GM19397 (cell line): ENCODE measurements at regions not wholly inside any gene's neighbourhood (a gene's known extent, or its start where the extent isn't known, plus 50 kb on each side); places are given as distances from the start of the nearest gene placed in this dataset.
"Not testable (repeated sequence)": the region's sequence is repeated elsewhere in the genome, so short reads cannot be mapped to it uniquely, and the experiment has no call there.

Source experiments
- ATAC-seq: cut with Tn5 transposase; IDR thresholded peaks from one replicate; pipeline ENCODE4 v1.9.1; 2021; ENCODE audit warnings: mild to moderate bottlenecking, moderate library complexity; ENCODE audit not compliant: unreplicated experiment

GRCh38 chr2:53129851-53130250 is 637.8 kb upstream of the CHAC2 start:
- ATAC-seq, result no peak

GRCh38 chr2:53127061-53127650 is 640.4 kb upstream of the CHAC2 start:
- no peak for ATAC-seq

- no peak for ATAC-seq
These were observed 652.6 kb upstream of the CHAC2 start for GRCh38 chr2:53114991-53115390.

- no peak for ATAC-seq
These were observed 653.0 kb upstream of the CHAC2 start for GRCh38 chr2:53114582-53114981.

GRCh38 chr2:53112408-53112807 is 655.2 kb upstream of the CHAC2 start:
- not testable (repeated sequence) for ATAC-seq

GRCh38 chr2:53111406-53111805 is 656.2 kb upstream of the CHAC2 start:
- ATAC-seq, result no peak

GRCh38 chr2:53111004-53111403 is 656.6 kb upstream of the CHAC2 start:
- no peak for ATAC-seq

- no peak for ATAC-seq
These were observed 659.4 kb upstream of the CHAC2 start for GRCh38 chr2:53108246-53108645.

- no peak for ATAC-seq
These were observed 663.3 kb upstream of the CHAC2 start for GRCh38 chr2:53104263-53104662.

GRCh38 chr2:53103679-53104078 is 663.9 kb upstream of the CHAC2 start:
- ATAC-seq, result no peak

GRCh38 chr2:53098696-53099078 is 668.9 kb upstream of the CHAC2 start:
- ATAC-seq, result no peak

GRCh38 chr2:53096351-53096750 is 671.3 kb upstream of the CHAC2 start:
- ATAC-seq, result no peak

- ATAC-seq, result no peak
These were observed 671.9 kb upstream of the CHAC2 start for GRCh38 chr2:53095664-53096063.

GRCh38 chr2:53095227-53095626 is 672.4 kb upstream of the CHAC2 start:
- no peak for ATAC-seq

- no peak for ATAC-seq
These were observed 674.2 kb upstream of the CHAC2 start for GRCh38 chr2:53093355-53093754.

- ATAC-seq, result no peak
These were observed 676.4 kb upstream of the CHAC2 start for GRCh38 chr2:53091183-53091582.

GRCh38 chr2:53087874-53088461 is 679.6 kb upstream of the CHAC2 start:
- ATAC-seq, result no peak

- ATAC-seq, result no peak
These were observed 680.2 kb upstream of the CHAC2 start for GRCh38 chr2:53087262-53087873.

- no peak for ATAC-seq
These were observed 690.2 kb upstream of the CHAC2 start for GRCh38 chr2:53077413-53077812.

GRCh38 chr2:53075760-53076159 is 691.8 kb upstream of the CHAC2 start:
- ATAC-seq, result no peak

- ATAC-seq, result no peak
These were observed 700.1 kb upstream of the CHAC2 start for GRCh38 chr2:53067533-53067932.

- no peak for ATAC-seq
These were observed 700.5 kb upstream of the CHAC2 start for GRCh38 chr2:53067056-53067455.

- ATAC-seq, result no peak
These were observed 703.5 kb upstream of the CHAC2 start for GRCh38 chr2:53064154-53064553.
